BJ (cell line): ENCODE measurements at regions not wholly inside any gene's neighbourhood (a gene's known extent, or its start where the extent isn't known, plus 50 kb on each side); places are given as distances from the start of the nearest gene placed in this dataset.

Source experiments
- CTCF ChIA-PET: fragments of 350-600 bp; formaldehyde crosslinking; extraction: SDS; loops from one replicate; lab custom pipeline; 2021; ENCODE audit warnings: antibody characterized with exemption, inconsistent platforms; lab: Yijun Ruan, JAX
- POLR2A ChIA-PET: fragments of 300-600 bp; sonication (Branson Sonifier 250); formaldehyde crosslinking; extraction: SDS; loops from one replicate; lab custom pipeline; 2021; ENCODE audit warnings: antibody characterized with exemption; lab: Charles Lee
- DNase-seq: peaks from one replicate; pipeline ENCODE4 v3.0.0-alpha.2; 2011; ENCODE audit warnings: low read depth
- H3K27me3 ChIP-seq: 2 replicates; pipeline ENCODE4 v1.6.0; 2011; ENCODE audit warnings: low read length; ENCODE audit not compliant: control insufficient read depth, insufficient read depth
- H3K36me3 ChIP-seq: 2 replicates; pipeline ENCODE4 v1.5.1; 2011; ENCODE audit warnings: low read length; ENCODE audit not compliant: control insufficient read depth, insufficient read depth
- H3K4me3 ChIP-seq: 2 replicates; pipeline ENCODE4 v1.5.1; 2011; ENCODE audit warnings: low read depth, mild to moderate bottlenecking, control low read depth, low read length
- TF ChIP-seq, protein P1 (sequence below): IDR thresholded peaks from 2 replicates; pipeline ENCODE4 v1.5.1; 2011; ENCODE audit warnings: low read depth, mild to moderate bottlenecking, control low read depth, inconsistent platforms, low read length, moderate library complexity; ENCODE audit not compliant: insufficient read depth

DNA sequence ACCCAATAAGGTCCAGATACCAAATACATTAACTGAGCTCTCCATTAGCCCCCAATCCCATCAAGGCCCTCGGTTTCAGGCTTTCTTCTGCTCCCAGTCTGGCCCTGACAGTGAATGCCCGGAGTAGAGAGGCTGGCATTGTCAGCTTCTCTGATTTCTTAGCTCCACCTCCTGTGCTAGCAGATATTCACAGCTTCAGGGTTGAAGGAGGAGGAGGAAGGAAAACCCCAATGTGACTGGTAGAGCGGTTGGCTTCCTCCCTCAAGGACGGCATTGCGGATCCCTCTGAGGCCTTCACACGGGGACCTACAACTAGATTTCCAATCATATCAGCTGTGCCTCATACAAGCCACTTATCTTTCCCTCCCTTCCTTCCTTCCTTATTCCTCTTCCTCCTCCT is 164.1 kb upstream of the SYNDIG1 start:
- no peaks in the 10 kb centered on the region for H3K36me3 ChIP-seq
- H3K4me3 ChIP-seq: no peak overlapping the region
- no peak for DNase-seq
- H3K27me3 ChIP-seq: no peaks in the 10 kb centered on the region; the same call in 1 of the 2 replicates
- ChIA-PET CTCF (interaction anchor here (4.0 kb wide), 1 partner anchor 613 kb away, joined by 13 read pairs; no protein-coding TSS in a partner anchor), POLR2A (no interaction called here)
- TF ChIP-seq, protein P1, sequence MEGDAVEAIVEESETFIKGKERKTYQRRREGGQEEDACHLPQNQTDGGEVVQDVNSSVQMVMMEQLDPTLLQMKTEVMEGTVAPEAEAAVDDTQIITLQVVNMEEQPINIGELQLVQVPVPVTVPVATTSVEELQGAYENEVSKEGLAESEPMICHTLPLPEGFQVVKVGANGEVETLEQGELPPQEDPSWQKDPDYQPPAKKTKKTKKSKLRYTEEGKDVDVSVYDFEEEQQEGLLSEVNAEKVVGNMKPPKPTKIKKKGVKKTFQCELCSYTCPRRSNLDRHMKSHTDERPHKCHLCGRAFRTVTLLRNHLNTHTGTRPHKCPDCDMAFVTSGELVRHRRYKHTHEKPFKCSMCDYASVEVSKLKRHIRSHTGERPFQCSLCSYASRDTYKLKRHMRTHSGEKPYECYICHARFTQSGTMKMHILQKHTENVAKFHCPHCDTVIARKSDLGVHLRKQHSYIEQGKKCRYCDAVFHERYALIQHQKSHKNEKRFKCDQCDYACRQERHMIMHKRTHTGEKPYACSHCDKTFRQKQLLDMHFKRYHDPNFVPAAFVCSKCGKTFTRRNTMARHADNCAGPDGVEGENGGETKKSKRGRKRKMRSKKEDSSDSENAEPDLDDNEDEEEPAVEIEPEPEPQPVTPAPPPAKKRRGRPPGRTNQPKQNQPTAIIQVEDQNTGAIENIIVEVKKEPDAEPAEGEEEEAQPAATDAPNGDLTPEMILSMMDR: no peak

DNA sequence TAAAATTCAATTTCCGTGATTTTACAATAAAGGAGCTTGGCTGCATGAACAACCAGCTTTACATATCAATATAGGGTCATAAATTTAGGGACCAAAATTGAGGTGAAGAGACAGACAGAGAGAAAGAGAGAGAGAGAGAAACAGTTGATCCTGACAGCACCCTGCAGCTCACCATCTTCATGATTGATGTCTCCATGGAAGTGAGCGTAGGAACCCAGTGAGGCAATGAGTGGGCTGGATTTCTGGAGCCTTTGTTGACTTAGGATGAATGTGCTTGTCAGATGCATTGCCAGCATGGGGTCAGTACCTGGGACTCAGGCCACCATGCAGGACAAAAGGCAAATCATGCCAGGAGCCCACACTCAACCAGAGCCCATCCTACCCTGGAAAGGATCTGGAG is 165.1 kb upstream of the SYNDIG1 start:
- Histone ChIP-seq H3K36me3 (no peaks in the 10 kb centered on the region), H3K4me3 (no peak overlapping the region), H3K27me3 (no peaks in the 10 kb centered on the region; the same call in 1 of the 2 replicates)
- no peak for DNase-seq
- TF ChIP-seq, protein P1: no peak
- CTCF ChIA-PET: interaction anchor here (1.1 to 4.0 kb wide), 3 partner anchors 476 to 614 kb away, joined by 4 to 13 read pairs (median 6); no protein-coding TSS in a partner anchor
- POLR2A ChIA-PET: no interaction called here

DNA sequence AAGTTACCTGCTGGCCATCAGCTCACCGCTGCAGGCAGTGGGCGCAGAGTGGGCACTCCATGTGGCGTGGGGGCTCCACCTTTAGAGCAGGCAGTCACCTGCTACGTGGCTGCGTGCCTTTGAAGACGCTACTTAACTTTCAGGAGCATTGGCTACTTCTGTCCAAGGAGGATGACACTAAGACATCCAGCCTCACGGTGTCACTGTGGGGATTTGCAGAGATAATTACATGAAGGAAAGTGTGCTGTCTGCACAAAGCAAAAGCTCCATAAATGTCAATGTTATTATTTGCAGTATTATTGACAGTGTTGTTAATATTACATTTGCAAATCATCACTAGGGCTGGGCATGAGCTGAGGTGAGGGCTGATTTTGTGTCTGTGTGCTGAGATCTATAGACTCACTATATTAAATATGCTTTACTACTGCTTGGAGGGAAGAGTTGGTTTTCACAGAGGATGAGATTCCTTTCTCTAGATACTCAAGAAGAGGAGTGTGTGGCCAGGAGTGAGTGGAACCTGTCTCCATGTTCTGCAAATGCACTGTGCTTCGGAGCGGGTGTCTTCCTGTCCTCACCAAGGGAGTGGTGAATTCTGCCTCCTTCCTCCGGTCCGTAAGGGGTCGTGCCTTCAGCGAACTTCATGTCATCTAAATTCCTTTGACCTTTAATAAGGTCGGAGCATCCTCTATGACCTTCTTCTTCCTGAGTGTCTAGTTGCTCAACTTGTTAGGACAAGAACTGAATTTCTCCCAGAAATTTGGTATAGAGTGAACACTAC is 165.8 kb upstream of the SYNDIG1 start:
- ChIA-PET POLR2A (no interaction called here), CTCF (interaction anchor here (1.1 to 4.0 kb wide), 3 partner anchors 477 to 615 kb away, joined by 4 to 13 read pairs (median 6); no protein-coding TSS in a partner anchor)
- Histone ChIP-seq H3K27me3 (no peaks in the 10 kb centered on the region; the same call in 1 of the 2 replicates), H3K36me3 (no peaks in the 10 kb centered on the region), H3K4me3 (no peak overlapping the region)
- DNase-seq: no peak
- TF ChIP-seq, protein P1: peak; percentile 32

DNA sequence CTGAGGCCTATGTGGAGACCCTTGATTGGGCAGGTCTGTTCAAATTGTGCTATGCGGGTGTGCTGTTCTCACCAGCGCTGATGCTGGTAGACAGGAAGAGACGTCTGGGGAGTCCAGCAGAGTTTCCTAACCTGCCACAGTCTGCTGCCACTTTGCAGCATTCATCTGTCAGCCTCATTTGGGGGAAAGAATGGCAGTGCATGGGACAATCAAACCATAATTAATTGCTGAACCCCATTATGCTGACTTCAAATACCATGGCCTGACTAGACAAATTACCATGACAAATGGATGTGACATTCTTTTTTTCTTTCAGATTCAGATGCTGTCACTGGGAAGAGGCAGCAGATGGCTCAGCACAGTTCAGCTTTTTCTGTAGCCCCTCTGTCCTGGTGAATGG is 171.4 kb upstream of the SYNDIG1 start:
- no peaks in the 10 kb centered on the region; the same call in 1 of the 2 replicates for H3K27me3 ChIP-seq
- TF ChIP-seq, protein P1: no peak
- POLR2A ChIA-PET: no interaction called here
- CTCF ChIA-PET: no interaction called here
- H3K36me3 ChIP-seq: no peaks in the 10 kb centered on the region
- H3K4me3 ChIP-seq: no peak overlapping the region
- no peak for DNase-seq

DNA sequence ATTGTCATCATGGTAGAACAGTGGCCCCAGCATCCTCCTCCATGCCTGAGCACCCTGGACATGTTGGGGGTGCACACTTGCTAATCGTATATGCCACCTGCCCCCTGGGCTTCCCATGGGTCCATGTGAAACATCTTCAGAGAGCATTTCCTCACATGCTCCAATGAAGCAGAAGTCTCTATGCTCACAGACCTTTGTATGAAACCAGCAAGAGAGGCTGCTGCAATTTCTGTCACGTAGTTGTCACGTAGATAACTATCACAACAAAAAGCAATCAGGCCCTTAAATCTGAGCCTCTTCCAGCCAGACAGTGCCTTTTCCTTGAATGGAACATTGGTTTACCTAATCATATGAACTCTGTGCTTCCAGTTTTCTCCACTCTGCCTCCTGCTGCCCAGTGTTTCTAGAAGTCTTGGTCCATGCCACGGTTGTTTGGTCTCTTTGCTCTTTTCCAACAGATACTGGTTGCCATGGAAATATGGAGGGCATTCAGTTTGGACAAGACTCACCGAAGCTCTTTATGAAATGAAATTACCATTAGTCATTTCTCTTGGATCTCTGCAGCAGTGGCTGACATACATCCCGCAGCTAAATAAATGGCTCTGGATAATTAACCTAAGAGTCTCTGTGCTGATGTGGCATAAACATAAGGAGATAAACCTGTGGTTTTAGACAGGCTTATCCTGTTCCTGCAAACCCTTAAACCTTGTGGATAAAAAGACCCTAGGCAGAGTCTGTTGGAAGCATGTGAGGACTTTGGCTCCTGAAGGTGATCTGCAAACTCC is 172.8 kb upstream of the SYNDIG1 start:
- ChIA-PET CTCF (no interaction called here), POLR2A (no interaction called here)
- no peak for DNase-seq
- TF ChIP-seq, protein P1: no peak
- H3K27me3 ChIP-seq: no peaks in the 10 kb centered on the region
- H3K36me3 ChIP-seq: no peaks in the 10 kb centered on the region
- no peak overlapping the region for H3K4me3 ChIP-seq
